HCT116 (cell line): ENCODE measurements at regions not wholly inside any gene's neighbourhood (a gene's known extent, or its start where the extent isn't known, plus 50 kb on each side); places are given as distances from the start of the nearest gene placed in this dataset.

Experiments
- ATAC-seq: fragments of 200-7000 bp; cut with Tn5 transposase; 2 replicates; pipeline ENCODE4 v1.9.1; 2020; ENCODE audit warnings: mild to moderate bottlenecking, moderate library complexity
- BruUV-seq: library from RNA; stranded (reverse); fragments of 400-500 nt; replicated peaks from 2 replicates; lab custom pipeline; 2021; lab: Mats Ljungman, UMichigan
- CTCF ChIA-PET: fragments of 300-600 bp; sonication (Branson Sonifier 250); formaldehyde crosslinking; loops from one replicate; lab custom pipeline; 2021; ENCODE audit warnings: antibody characterized with exemption; lab: Charles Lee
- POLR2A ChIA-PET: fragments of 300-600, 350-600 bp; sonication (Branson Sonifier 250); formaldehyde crosslinking; loops from one replicate; lab custom pipeline; 2021; ENCODE audit warnings: antibody characterized with exemption; lab: Charles Lee
- RAD21 ChIA-PET, 2 experiments: fragments of 300-600 bp; sonication (Branson Sonifier 250); formaldehyde crosslinking; loops; one replicate each; lab custom pipeline; 2023; ENCODE audit warnings: low total read pairs in 2 of 2; ENCODE audit not compliant: uncharacterized antibody in 2 of 2, unreplicated experiment in 2 of 2, low non-redundant PET in 1 of 2; lab: Charles Lee
- DNase-seq: peaks from one replicate; pipeline ENCODE4 v3.0.0-alpha.2; 2010; ENCODE audit warnings: low read depth, low spot score
- H2AFZ ChIP-seq: fragments of 200-600 bp; shearing (Covaris generic), sonication (generic); 2 replicates; pipeline ENCODE4 v1.6.1; 2017; ENCODE audit warnings: low read depth, mixed run types, mixed read lengths, antibody characterized with exemption, low read length; ENCODE audit not compliant: poor library complexity, severe bottlenecking
- H3K27ac ChIP-seq: 2 replicates; pipeline ENCODE4 v1.5.1; 2012; ENCODE audit warnings: low read depth, low read length
- H3K27me3 ChIP-seq: fragments of 200-600 bp; sonication (generic); 2 replicates; pipeline ENCODE4 v1.6.1; 2016; ENCODE audit warnings: mixed run types, low read length, mixed read lengths; ENCODE audit not compliant: insufficient read depth
- H3K36me3 ChIP-seq, 2 experiments: fragments of 200-500 bp in 1 of 2; fragments of 200-600 bp in 1 of 2; sonication (Bioruptor generic) in 1 of 2; sonication (generic) in 1 of 2; 2 replicates each; pipeline versions ENCODE4 v1.5.1 to v1.6.1; 2014 to 2016; ENCODE audit warnings: low read length in 2 of 2, inconsistent platforms in 1 of 2, mixed read lengths in 1 of 2, mixed run types in 1 of 2; ENCODE audit not compliant: insufficient read depth in 2 of 2, control insufficient read depth in 1 of 2
- H3K4me1 ChIP-seq, 2 experiments: fragments of 200-600 bp in 1 of 2; sonication (generic) in 1 of 2; 2 replicates each; pipeline versions ENCODE4 v1.5.1 to v1.6.1; 2012 to 2017; ENCODE audit warnings: low read length in 2 of 2, inconsistent platforms in 1 of 2, mild to moderate bottlenecking in 1 of 2, mixed read lengths in 1 of 2, mixed run types in 1 of 2, moderate library complexity in 1 of 2; ENCODE audit not compliant: insufficient read depth in 2 of 2, control insufficient read depth in 1 of 2
- H3K4me2 ChIP-seq: fragments of 200-600 bp; sonication (generic); 2 replicates; pipeline ENCODE4 v1.6.1; 2017; ENCODE audit warnings: mixed run types, low read length, mixed read lengths
- H3K4me3 ChIP-seq, 2 experiments: fragments of 200-600 bp in 1 of 2; sonication (generic) in 1 of 2; replicated peaks in 1 of 2; 2 replicates each; pipeline ENCODE4 v1.5.1; 2011 to 2016; ENCODE audit warnings: low read length in 2 of 2, control low read depth in 1 of 2, low read depth in 1 of 2, mild to moderate bottlenecking in 1 of 2, mixed read lengths in 1 of 2, mixed run types in 1 of 2
- H3K79me2 ChIP-seq: fragments of 200-600 bp; sonication (generic); 2 replicates; pipeline ENCODE4 v1.6.1; 2017; ENCODE audit warnings: mild to moderate bottlenecking, mixed run types, low read length, moderate library complexity, mixed read lengths; ENCODE audit not compliant: insufficient read depth
- H3K9ac ChIP-seq: fragments of 200-600 bp; sonication (generic); 2 replicates; pipeline ENCODE4 v1.6.1; 2016; ENCODE audit warnings: low read length, mixed read lengths
- H3K9me2 ChIP-seq: fragments of 200-600 bp; sonication (generic), shearing (Covaris generic); 2 replicates; pipeline ENCODE4 v1.6.1; 2017; ENCODE audit warnings: mixed run types, mild to moderate bottlenecking, moderate library complexity; ENCODE audit not compliant: insufficient read depth
- H3K9me3 ChIP-seq, 2 experiments: fragments of 200-500 bp in 1 of 2; fragments of 200-600 bp in 1 of 2; sonication (Bioruptor generic) in 1 of 2; sonication (generic) in 1 of 2; 2 replicates each; pipeline ENCODE4 v1.6.1; 2014 to 2017; ENCODE audit warnings: low read length in 2 of 2, mixed read lengths in 2 of 2, inconsistent platforms in 1 of 2, low read depth in 1 of 2, mild to moderate bottlenecking in 1 of 2, mixed run types in 1 of 2, moderate library complexity in 1 of 2; ENCODE audit not compliant: control insufficient read depth in 1 of 2, insufficient read depth in 1 of 2
- H4K20me1 ChIP-seq: fragments of 200-600 bp; sonication (generic), shearing (Covaris generic); 2 replicates; pipeline ENCODE4 v1.6.1; 2017; ENCODE audit warnings: mixed run types, mild to moderate bottlenecking, moderate library complexity; ENCODE audit not compliant: insufficient read depth
- ATF3 ChIP-seq: IDR thresholded peaks from 2 replicates; pipeline ENCODE4 v1.6.1; 2012
- CBX3 ChIP-seq: IDR thresholded peaks from 2 replicates; pipeline ENCODE4 v1.6.1; 2012; ENCODE audit warnings: low read depth
- CEBPB ChIP-seq: IDR thresholded peaks from 2 replicates; pipeline ENCODE4 v1.6.1; 2012; ENCODE audit warnings: low read depth
- CTCF ChIP-seq, 3 experiments: fragments of 200-600 bp in 1 of 3; sonication (generic) in 1 of 3; IDR thresholded peaks in 2 of 3; conservative IDR thresholded peaks in 1 of 3; 2 replicates each; pipeline ENCODE4 v1.5.1; 2012 to 2017; ENCODE audit warnings: low read depth in 2 of 3, low read length in 2 of 3, antibody characterized with exemption in 1 of 3, borderline replicate concordance in 1 of 3, control low read depth in 1 of 3, mild to moderate bottlenecking in 1 of 3, mixed read lengths in 1 of 3, mixed run types in 1 of 3, moderate library complexity in 1 of 3; ENCODE audit not compliant: insufficient read depth in 1 of 3
- EGR1 ChIP-seq: IDR thresholded peaks from 2 replicates; pipeline ENCODE4 v1.6.1; 2012; ENCODE audit warnings: low read depth
- ELF1 ChIP-seq: IDR thresholded peaks from 2 replicates; pipeline ENCODE4 v1.6.1; 2012; ENCODE audit warnings: low read depth, borderline replicate concordance
- EZH2 ChIP-seq: fragments of 200-600 bp; sonication (generic); IDR thresholded peaks from 2 replicates; pipeline ENCODE4 v1.6.1; 2017; ENCODE audit warnings: antibody characterized with exemption, mixed run types
- EZH2phosphoT487 ChIP-seq: fragments of 200-600 bp; IDR thresholded peaks from 2 replicates; pipeline ENCODE4 v1.6.1; 2018; ENCODE audit warnings: antibody characterized with exemption, borderline replicate concordance
- FOSL1 ChIP-seq: IDR thresholded peaks from 2 replicates; pipeline ENCODE4 v1.6.1; 2012; ENCODE audit warnings: low read depth
- MAX ChIP-seq: IDR thresholded peaks from 2 replicates; pipeline ENCODE4 v1.6.1; 2012
- POLR2AphosphoS5 ChIP-seq: IDR thresholded peaks from 2 replicates; pipeline ENCODE4 v1.6.1; 2011; ENCODE audit warnings: mild to moderate bottlenecking, low read depth, low read length, moderate library complexity
- RAD21 ChIP-seq: IDR thresholded peaks from 2 replicates; pipeline ENCODE4 v1.6.1; 2012; ENCODE audit warnings: low read depth, mild to moderate bottlenecking
- SIN3A ChIP-seq: IDR thresholded peaks from 2 replicates; pipeline ENCODE4 v1.6.1; 2012; ENCODE audit warnings: low read depth
- SRF ChIP-seq: IDR thresholded peaks from 2 replicates; pipeline ENCODE4 v1.6.1; 2012; ENCODE audit warnings: low read depth
- TCF7L2 ChIP-seq: IDR thresholded peaks from 2 replicates; pipeline ENCODE4 v1.7.0; 2011; ENCODE audit warnings: borderline replicate concordance, inconsistent platforms; ENCODE audit not compliant: insufficient read depth, insufficient read length; ENCODE audit errors: extremely low read depth
- ZBTB33 ChIP-seq: IDR thresholded peaks from 2 replicates; pipeline ENCODE4 v1.6.1; 2011; ENCODE audit warnings: mild to moderate bottlenecking, low read length, moderate library complexity; ENCODE audit not compliant: insufficient replicate concordance; ENCODE audit errors: extremely low read depth
- ZFX ChIP-seq: fragments of 450-650 bp; IDR thresholded peaks from 2 replicates; pipeline ENCODE4 v1.6.1; 2017
- ZNF274 ChIP-seq: fragments of 200-500 bp; sonication (Bioruptor generic); IDR thresholded peaks from 2 replicates; pipeline ENCODE4 v1.6.1; 2014; ENCODE audit warnings: mild to moderate bottlenecking, low read depth, low read length, inconsistent platforms
- intact Hi-C: fragments of 100-400 bp; cut with micrococcal nuclease; formaldehyde crosslinking; loops from 2 replicates; pipeline ENCODE4 v1.10.0; 2022

GRCh38 chr11:72525466-72525865, 91.1 kb upstream of the CLPB start:
- Histone ChIP-seq H3K9me3 (no peaks in the 10 kb centered on the region), H3K9ac (no peak overlapping the region), H3K9me2 (no peaks in the 10 kb centered on the region), H4K20me1 (no peaks in the 10 kb centered on the region), H3K4me1 (no peaks in the 10 kb centered on the region), H2AFZ (no peak overlapping the region), H3K79me2 (no peaks in the 10 kb centered on the region), H3K27ac (no peak overlapping the region), H3K4me2 (no peak overlapping the region), H3K36me3 (no peaks in the 10 kb centered on the region), H3K27me3 (no peaks in the 10 kb centered on the region), H3K4me3 (no peak overlapping the region)
- ChIA-PET CTCF (no interaction called here), RAD21 (no interaction called here), POLR2A (no interaction called here)
- no peak for TF ChIP-seq SIN3A
- no peak for TF ChIP-seq ZNF274
- no peak for TF ChIP-seq RAD21
- TF ChIP-seq CEBPB: no peak
- no peak for TF ChIP-seq TCF7L2
- no peak for TF ChIP-seq POLR2AphosphoS5
- no peak for TF ChIP-seq EZH2phosphoT487
- TF ChIP-seq ELF1: no peak
- TF ChIP-seq CBX3: no peak
- TF ChIP-seq ZFX: no peak
- TF ChIP-seq SRF: no peak
- TF ChIP-seq MAX: no peak
- TF ChIP-seq FOSL1: no peak
- TF ChIP-seq EZH2: no peak
- no peak for TF ChIP-seq CTCF (IDR thresholded peaks at IDR 0.05 in 2 of 3, conservative IDR thresholded peaks at IDR 0.05 in 1 of 3; ENCODE audit: borderline replicate concordance in 1 of 3, insufficient read depth in 1 of 3, low read depth in 2 of 3, low read length in 2 of 3)
- no peak for TF ChIP-seq EGR1
- TF ChIP-seq ZBTB33: no peak
- no peak for TF ChIP-seq ATF3
- no peak; the same call in 1 of the 2 replicates for ATAC-seq
- BruUV-seq: no TSS peak
- intact Hi-C loops: no loop called here
- no peak for DNase-seq
